SK-N-SH (cell line): ENCODE measurements at regions not wholly inside any gene's neighbourhood (a gene's known extent, or its start where the extent isn't known, plus 50 kb on each side); places are given as distances from the start of the nearest gene placed in this dataset.
A peak's percentile ranks its signal among the peaks of the same experiment; 100 is the strongest.

Source experiments
- CTCF ChIA-PET: fragments of 300-600, 350-600 bp; formaldehyde crosslinking; extraction: SDS; loops from one replicate; lab custom pipeline; 2021; lab: Yijun Ruan, JAX
- POLR2A ChIA-PET: fragments of 350-600 bp; sonication (Branson Sonifier 250); formaldehyde crosslinking; extraction: SDS; loops from one replicate; lab custom pipeline; 2020; ENCODE audit warnings: antibody characterized with exemption, inconsistent platforms; lab: Yijun Ruan, JAX
- DNase-seq: peaks from one replicate; pipeline ENCODE4 v3.0.0; 2012
- H2AFZ ChIP-seq: fragments of 200-600 bp; sonication (generic); 2 replicates; pipeline ENCODE4 v1.8.1; 2016; ENCODE audit warnings: antibody characterized with exemption, mild to moderate bottlenecking, low read depth
- H3F3A ChIP-seq: fragments of 200-600 bp; sonication (generic); replicated peaks from 2 replicates; pipeline ENCODE3; 2016; ENCODE audit warnings: antibody characterized with exemption, mild to moderate bottlenecking; ENCODE audit not compliant: insufficient read depth
- H3K27ac ChIP-seq, 2 experiments: fragments of 200-500 bp in 1 of 2; fragments of 200-600 bp in 1 of 2; sonication (Bioruptor generic) in 1 of 2; sonication (generic), shearing (Covaris generic) in 1 of 2; 2 replicates each; pipeline versions ENCODE4 v1.5.1 to v1.6.1; 2014 to 2016; ENCODE audit warnings: low read depth in 2 of 2, inconsistent platforms in 1 of 2, low read length in 1 of 2, mild to moderate bottlenecking in 1 of 2, mixed read lengths in 1 of 2
- H3K27me3 ChIP-seq: fragments of 200-600 bp; sonication (generic), shearing (Covaris generic); 2 replicates; pipeline ENCODE4 v1.6.1; 2016; ENCODE audit warnings: mixed run types; ENCODE audit not compliant: insufficient read depth
- H3K36me3 ChIP-seq, 2 experiments: fragments of 200-500 bp in 1 of 2; fragments of 200-600 bp in 1 of 2; sonication (Bioruptor generic) in 1 of 2; sonication (generic) in 1 of 2; replicated peaks in 1 of 2; 2 replicates each; pipeline versions ENCODE3 to v1.5.1; 2014 to 2016; ENCODE audit warnings: low read length in 1 of 2, mild to moderate bottlenecking in 1 of 2; ENCODE audit not compliant: insufficient read depth in 2 of 2, control insufficient read depth in 1 of 2
- H3K4me1 ChIP-seq, 2 experiments: fragments of 200-500 bp in 1 of 2; fragments of 200-600 bp in 1 of 2; sonication (Bioruptor generic) in 1 of 2; sonication (generic), shearing (Covaris generic) in 1 of 2; 2 replicates each; pipeline versions ENCODE4 v1.5.1 to v1.6.1; 2014 to 2016; ENCODE audit warnings: low read depth in 1 of 2, low read length in 1 of 2, mixed run types in 1 of 2; ENCODE audit not compliant: insufficient read depth in 2 of 2, control insufficient read depth in 1 of 2
- H3K4me2 ChIP-seq: fragments of 200-600 bp; sonication (generic), shearing (Covaris generic); 2 replicates; pipeline ENCODE4 v1.6.1; 2017; ENCODE audit warnings: mixed run types
- H3K4me3 ChIP-seq, 2 experiments: fragments of 200-500 bp in 1 of 2; fragments of 200-600 bp in 1 of 2; sonication (Bioruptor generic) in 1 of 2; sonication (generic), shearing (Covaris generic) in 1 of 2; 2 replicates each; pipeline versions ENCODE4 v1.5.1 to v1.8.1; 2014 to 2016; ENCODE audit warnings: low read depth in 2 of 2, inconsistent platforms in 1 of 2, low read length in 1 of 2, mild to moderate bottlenecking in 1 of 2, mixed read lengths in 1 of 2, moderate library complexity in 1 of 2
- H3K79me2 ChIP-seq: fragments of 200-600 bp; sonication (generic); 2 replicates; pipeline ENCODE4 v1.8.1; 2017; ENCODE audit warnings: mild to moderate bottlenecking; ENCODE audit not compliant: insufficient read depth
- H3K9ac ChIP-seq: fragments of 200-600 bp; sonication (generic); 2 replicates; pipeline ENCODE4 v1.6.1; 2017; ENCODE audit warnings: mixed run types
- H3K9me2 ChIP-seq: fragments of 200-600 bp; sonication (generic); 2 replicates; pipeline ENCODE4 v1.6.1; 2017; ENCODE audit warnings: mixed run types
- H3K9me3 ChIP-seq: fragments of 200-600 bp; sonication (generic); 2 replicates; pipeline ENCODE4 v1.6.1; 2017; ENCODE audit warnings: mixed run types, mild to moderate bottlenecking, moderate library complexity
- H4K20me1 ChIP-seq: fragments of 200-600 bp; sonication (generic); 2 replicates; pipeline ENCODE4 v1.6.1; 2017; ENCODE audit warnings: mild to moderate bottlenecking, mixed run types; ENCODE audit not compliant: insufficient read depth
- CHD2 ChIP-seq: fragments of 150-350 bp; IDR thresholded peaks from 2 replicates; pipeline ENCODE4 v1.6.1; 2018; ENCODE audit warnings: low read length; ENCODE audit not compliant: partially characterized antibody
- ELF1 ChIP-seq: IDR thresholded peaks from 2 replicates; pipeline ENCODE4 v1.4.0; 2012
- EP300 ChIP-seq, 2 experiments: IDR thresholded peaks; 2 replicates each; pipeline versions ENCODE4 v1.4.0 to v1.6.1; 2012; ENCODE audit warnings: borderline replicate concordance in 1 of 2, low read depth in 1 of 2, low read length in 1 of 2
- EZH2phosphoT487 ChIP-seq: fragments of 200-600 bp; sonication (generic); IDR thresholded peaks from 2 replicates; pipeline ENCODE4 v1.6.1; 2017; ENCODE audit warnings: low read depth, mixed run types, mild to moderate bottlenecking, antibody characterized with exemption, moderate library complexity, borderline replicate concordance
- FOSL2 ChIP-seq: IDR thresholded peaks from 2 replicates; pipeline ENCODE4 v1.4.0; 2012; ENCODE audit warnings: low read depth, mild to moderate bottlenecking, moderate library complexity, borderline replicate concordance
- GABPA ChIP-seq: IDR thresholded peaks from 2 replicates; pipeline ENCODE4 v1.4.0; 2012; ENCODE audit warnings: low read depth, mild to moderate bottlenecking
- GATA2 ChIP-seq: sonication (generic); formaldehyde crosslinking; IDR thresholded peaks from 2 replicates; pipeline ENCODE4 v1.5.0; 2020; ENCODE audit warnings: mild to moderate bottlenecking, missing genetic modification reagents
- JUND ChIP-seq: IDR thresholded peaks from 2 replicates; pipeline ENCODE4 v1.4.0; 2012
- NFIC ChIP-seq: IDR thresholded peaks from 2 replicates; pipeline ENCODE4 v1.4.0; 2012; ENCODE audit warnings: borderline replicate concordance
- RFX5 ChIP-seq: IDR thresholded peaks from 2 replicates; pipeline ENCODE4 v1.6.1; 2012; ENCODE audit warnings: mild to moderate bottlenecking, improper control_type of control experiment, low read length
- TAF1 ChIP-seq: IDR thresholded peaks from 2 replicates; pipeline ENCODE4 v1.6.1; 2012; ENCODE audit warnings: low read depth, mild to moderate bottlenecking, low read length, moderate library complexity, borderline replicate concordance
- TCF12 ChIP-seq: IDR thresholded peaks from 2 replicates; pipeline ENCODE4 v1.4.0; 2012
- TEAD4 ChIP-seq: IDR thresholded peaks from 2 replicates; pipeline ENCODE4 v1.4.0; 2012; ENCODE audit warnings: mild to moderate bottlenecking, borderline replicate concordance; ENCODE audit not compliant: insufficient read depth
- WGBS: methylation state at CpG from one replicate; pipeline ENCODE4 v1.1.6; 2017; ENCODE audit warnings: low lambda C conversion rate; 5-methylcytosine and 5-hydroxymethylcytosine counted together
- TF ChIP-seq, protein P1 (sequence below): IDR thresholded peaks from 2 replicates; pipeline ENCODE4; 2012
- TF ChIP-seq, protein P2 (sequence below): IDR thresholded peaks from 2 replicates; pipeline ENCODE4 v1.6.1; 2012; ENCODE audit warnings: mild to moderate bottlenecking, low read depth, low read length, moderate library complexity
- TF ChIP-seq, protein P3 (sequence below): IDR thresholded peaks from 2 replicates; pipeline ENCODE4 v1.4.0; 2012; ENCODE audit warnings: low read depth, borderline replicate concordance

DNA sequence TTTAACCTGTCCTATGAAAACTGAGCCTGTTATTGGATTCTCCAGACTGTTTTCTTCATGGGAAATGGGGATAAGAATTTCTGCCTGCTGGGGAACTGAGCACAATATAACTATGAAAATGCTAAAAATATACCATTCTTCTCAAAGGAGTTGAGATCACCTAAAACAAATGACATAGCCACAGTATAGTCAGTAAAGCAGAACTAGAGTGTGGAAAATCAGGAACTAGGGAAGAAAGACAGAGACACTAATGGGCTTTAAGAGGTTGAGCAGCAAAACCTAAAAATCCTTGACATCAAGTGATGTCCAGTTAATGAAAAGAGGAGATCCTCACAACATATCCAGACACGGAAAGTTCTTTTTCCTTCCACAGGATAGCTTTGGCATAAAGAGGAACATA, 215.7 kb upstream of the CST7 start:
- 92% methylated on average over 1 of the region's 1 CpG for WGBS
- ChIA-PET POLR2A (no interaction called here), CTCF (no interaction called here)

DNA sequence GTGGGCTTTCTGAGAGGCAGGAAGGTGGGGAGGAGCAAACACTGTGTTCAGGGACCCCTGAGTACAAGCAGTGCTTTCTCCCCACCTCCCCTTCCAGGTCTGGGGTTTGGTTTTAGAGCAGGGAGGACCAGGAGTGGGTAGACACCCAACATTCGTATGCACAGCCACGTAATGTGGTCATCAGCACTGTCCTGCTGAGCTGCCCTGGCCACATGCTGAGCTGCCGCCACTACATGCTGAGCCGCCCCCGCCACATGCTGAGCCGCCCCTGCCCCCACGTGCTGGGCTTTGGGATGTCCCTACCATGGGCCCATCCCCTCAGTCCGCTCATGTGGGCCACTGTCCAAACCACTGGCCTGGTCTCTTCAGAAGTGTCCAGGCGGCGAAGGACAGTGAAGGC, 214.9 kb upstream of the CST7 start:
- H3K4me1 ChIP-seq, result peaks cover 0 to 5% of the 10 kb centered on the region in 2 experiments; a peak in 1 of 4 replicates
- H3K27ac ChIP-seq, result no peak overlapping the region
- POLR2A ChIA-PET, result no interaction called here
- no peaks in the 10 kb centered on the region for H3F3A ChIP-seq
- H2AFZ ChIP-seq, result no peak overlapping the region
- H3K9me2 ChIP-seq, result no peaks in the 10 kb centered on the region
- no peaks in the 10 kb centered on the region for H3K36me3 ChIP-seq
- no peaks in the 10 kb centered on the region for H3K27me3 ChIP-seq
- CTCF ChIA-PET, result no interaction called here
- no peak overlapping the region for H3K4me3 ChIP-seq
- no peak overlapping the region for H3K9ac ChIP-seq
- 68% methylated on average over 5 of the region's 10 CpGs for WGBS
- no peak for DNase-seq
- no peak overlapping the region for H3K4me2 ChIP-seq
- no peaks in the 10 kb centered on the region for H4K20me1 ChIP-seq
- no peaks in the 10 kb centered on the region for H3K9me3 ChIP-seq
- H3K79me2 ChIP-seq, result no peaks in the 10 kb centered on the region
- TF ChIP-seq, protein P1, sequence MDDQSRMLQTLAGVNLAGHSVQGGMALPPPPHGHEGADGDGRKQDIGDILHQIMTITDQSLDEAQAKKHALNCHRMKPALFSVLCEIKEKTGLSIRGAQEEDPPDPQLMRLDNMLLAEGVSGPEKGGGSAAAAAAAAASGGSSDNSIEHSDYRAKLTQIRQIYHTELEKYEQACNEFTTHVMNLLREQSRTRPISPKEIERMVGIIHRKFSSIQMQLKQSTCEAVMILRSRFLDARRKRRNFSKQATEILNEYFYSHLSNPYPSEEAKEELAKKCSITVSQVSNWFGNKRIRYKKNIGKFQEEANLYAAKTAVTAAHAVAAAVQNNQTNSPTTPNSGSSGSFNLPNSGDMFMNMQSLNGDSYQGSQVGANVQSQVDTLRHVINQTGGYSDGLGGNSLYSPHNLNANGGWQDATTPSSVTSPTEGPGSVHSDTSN, result no peak
- no peak for TF ChIP-seq TCF12
- TF ChIP-seq TAF1, result no peak
- no peak for TF ChIP-seq RFX5
- TF ChIP-seq NFIC, result no peak

More for the DNA sequence above, 215.7 kb upstream of the CST7 start:
- Histone ChIP-seq H3K36me3 (no peaks in the 10 kb centered on the region), H2AFZ (no peak overlapping the region), H3K4me1 (peaks cover 0 to 5% of the 10 kb centered on the region in 2 experiments; a peak in 1 of 4 replicates), H3K27me3 (no peaks in the 10 kb centered on the region), H3K9me3 (no peaks in the 10 kb centered on the region), H3K4me3 (no peak overlapping the region), H3K9ac (no peak overlapping the region), H3F3A (no peaks in the 10 kb centered on the region), H3K79me2 (no peaks in the 10 kb centered on the region), H3K9me2 (no peaks in the 10 kb centered on the region), H3K27ac (no peak overlapping the region), H3K4me2 (no peak overlapping the region), H4K20me1 (no peaks in the 10 kb centered on the region)
- DNase-seq, result no peak
- TF ChIP-seq TCF12 (no peak), JUND (no peak)

DNA sequence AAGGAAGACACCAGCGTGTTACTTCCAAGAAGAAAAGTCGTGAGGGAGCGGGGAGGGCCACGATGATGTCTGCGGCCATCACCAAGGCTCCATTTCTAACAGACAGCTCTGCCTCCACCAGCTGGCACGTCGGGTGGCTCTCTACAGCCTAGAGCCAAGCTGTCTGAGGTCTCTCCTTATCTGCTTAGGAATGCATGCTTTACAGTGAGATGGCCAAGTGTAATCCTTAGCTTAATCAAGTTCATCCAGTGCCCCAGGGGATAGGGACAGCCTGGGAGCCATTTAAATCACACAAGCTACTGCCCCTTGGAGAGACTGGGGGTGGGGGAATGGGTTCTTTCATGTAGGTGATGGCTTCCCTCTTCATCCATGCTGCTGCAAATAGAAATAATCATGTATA, 213.8 kb upstream of the CST7 start:
- ChIA-PET CTCF (no interaction called here), POLR2A (no interaction called here)
- WGBS, result 50% methylated on average over 7 of the region's 7 CpGs
- no peaks in the 10 kb centered on the region for H3K9me3 ChIP-seq
- H3K4me3 ChIP-seq, result no peak overlapping the region
- no peaks in the 10 kb centered on the region for H3F3A ChIP-seq
- TF ChIP-seq, protein P2, sequence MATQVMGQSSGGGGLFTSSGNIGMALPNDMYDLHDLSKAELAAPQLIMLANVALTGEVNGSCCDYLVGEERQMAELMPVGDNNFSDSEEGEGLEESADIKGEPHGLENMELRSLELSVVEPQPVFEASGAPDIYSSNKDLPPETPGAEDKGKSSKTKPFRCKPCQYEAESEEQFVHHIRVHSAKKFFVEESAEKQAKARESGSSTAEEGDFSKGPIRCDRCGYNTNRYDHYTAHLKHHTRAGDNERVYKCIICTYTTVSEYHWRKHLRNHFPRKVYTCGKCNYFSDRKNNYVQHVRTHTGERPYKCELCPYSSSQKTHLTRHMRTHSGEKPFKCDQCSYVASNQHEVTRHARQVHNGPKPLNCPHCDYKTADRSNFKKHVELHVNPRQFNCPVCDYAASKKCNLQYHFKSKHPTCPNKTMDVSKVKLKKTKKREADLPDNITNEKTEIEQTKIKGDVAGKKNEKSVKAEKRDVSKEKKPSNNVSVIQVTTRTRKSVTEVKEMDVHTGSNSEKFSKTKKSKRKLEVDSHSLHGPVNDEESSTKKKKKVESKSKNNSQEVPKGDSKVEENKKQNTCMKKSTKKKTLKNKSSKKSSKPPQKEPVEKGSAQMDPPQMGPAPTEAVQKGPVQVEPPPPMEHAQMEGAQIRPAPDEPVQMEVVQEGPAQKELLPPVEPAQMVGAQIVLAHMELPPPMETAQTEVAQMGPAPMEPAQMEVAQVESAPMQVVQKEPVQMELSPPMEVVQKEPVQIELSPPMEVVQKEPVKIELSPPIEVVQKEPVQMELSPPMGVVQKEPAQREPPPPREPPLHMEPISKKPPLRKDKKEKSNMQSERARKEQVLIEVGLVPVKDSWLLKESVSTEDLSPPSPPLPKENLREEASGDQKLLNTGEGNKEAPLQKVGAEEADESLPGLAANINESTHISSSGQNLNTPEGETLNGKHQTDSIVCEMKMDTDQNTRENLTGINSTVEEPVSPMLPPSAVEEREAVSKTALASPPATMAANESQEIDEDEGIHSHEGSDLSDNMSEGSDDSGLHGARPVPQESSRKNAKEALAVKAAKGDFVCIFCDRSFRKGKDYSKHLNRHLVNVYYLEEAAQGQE, result no peak
- TF ChIP-seq EZH2phosphoT487 (no peak), TCF12 (no peak), GATA2 (no peak), GABPA (no peak), TAF1 (no peak), NFIC (no peak), TEAD4 (no peak), EP300 (IDR thresholded peaks at IDR 0.05; ENCODE audit: borderline replicate concordance in 1 of 2, low read depth in 1 of 2, low read length in 1 of 2) (no peak), JUND (no peak), CHD2 (no peak), ELF1 (no peak), FOSL2 (no peak)
- TF ChIP-seq, protein P3, sequence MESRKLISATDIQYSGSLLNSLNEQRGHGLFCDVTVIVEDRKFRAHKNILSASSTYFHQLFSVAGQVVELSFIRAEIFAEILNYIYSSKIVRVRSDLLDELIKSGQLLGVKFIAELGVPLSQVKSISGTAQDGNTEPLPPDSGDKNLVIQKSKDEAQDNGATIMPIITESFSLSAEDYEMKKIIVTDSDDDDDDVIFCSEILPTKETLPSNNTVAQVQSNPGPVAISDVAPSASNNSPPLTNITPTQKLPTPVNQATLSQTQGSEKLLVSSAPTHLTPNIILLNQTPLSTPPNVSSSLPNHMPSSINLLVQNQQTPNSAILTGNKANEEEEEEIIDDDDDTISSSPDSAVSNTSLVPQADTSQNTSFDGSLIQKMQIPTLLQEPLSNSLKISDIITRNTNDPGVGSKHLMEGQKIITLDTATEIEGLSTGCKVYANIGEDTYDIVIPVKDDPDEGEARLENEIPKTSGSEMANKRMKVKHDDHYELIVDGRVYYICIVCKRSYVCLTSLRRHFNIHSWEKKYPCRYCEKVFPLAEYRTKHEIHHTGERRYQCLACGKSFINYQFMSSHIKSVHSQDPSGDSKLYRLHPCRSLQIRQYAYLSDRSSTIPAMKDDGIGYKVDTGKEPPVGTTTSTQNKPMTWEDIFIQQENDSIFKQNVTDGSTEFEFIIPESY, result no peak
- no peaks in the 10 kb centered on the region for H3K79me2 ChIP-seq
- no peaks in the 10 kb centered on the region for H3K27me3 ChIP-seq
- H4K20me1 ChIP-seq, result no peaks in the 10 kb centered on the region
- no peak overlapping the region for H3K4me2 ChIP-seq
- H2AFZ ChIP-seq, result no peak overlapping the region
- peak; percentile 48 for DNase-seq
- H3K4me1 ChIP-seq, result peaks cover 0 to 5% of the 10 kb centered on the region in 2 experiments; a peak in 1 of 4 replicates
- H3K36me3 ChIP-seq, result no peaks in the 10 kb centered on the region
- no peaks in the 10 kb centered on the region for H3K9me2 ChIP-seq
- no peak overlapping the region for H3K27ac ChIP-seq
- H3K9ac ChIP-seq, result no peak overlapping the region
